Hepatocyte (in vitro differentiated cells): ENCODE measurements at regions not wholly inside any gene's neighbourhood (a gene's known extent, or its start where the extent isn't known, plus 50 kb on each side); places are given as distances from the start of the nearest gene placed in this dataset.

ENCODE experiments used
- DNase-seq: peaks from one replicate; pipeline ENCODE4 v3.0.0-alpha.2; 2016; ENCODE audit warnings: low spot score
- H2AFZ ChIP-seq: fragments of 200-600 bp; sonication (generic); 2 replicates; pipeline ENCODE4 v1.6.0; 2016; ENCODE audit warnings: antibody characterized with exemption, mild to moderate bottlenecking
- H3K27ac ChIP-seq: fragments of 200-600 bp; sonication (generic); 2 replicates; pipeline ENCODE4 v1.5.1; 2016; ENCODE audit warnings: mild to moderate bottlenecking
- H3K27me3 ChIP-seq: fragments of 200-600 bp; sonication (generic); 2 replicates; pipeline ENCODE4 v1.6.1; 2016
- H3K36me3 ChIP-seq: fragments of 200-600 bp; sonication (generic); replicated peaks from 2 replicates; pipeline ENCODE4 v1.5.1; 2016; ENCODE audit warnings: low read depth; ENCODE audit not compliant: insufficient read depth
- H3K4me1 ChIP-seq: fragments of 200-600 bp; sonication (generic); 2 replicates; pipeline ENCODE4 v1.5.1; 2016; ENCODE audit warnings: mild to moderate bottlenecking, moderate library complexity; ENCODE audit not compliant: insufficient read depth
- H3K4me2 ChIP-seq: fragments of 200-600 bp; sonication (generic); 2 replicates; pipeline ENCODE4 v1.6.0; 2016
- H3K4me3 ChIP-seq: fragments of 200-600 bp; sonication (generic); 2 replicates; pipeline ENCODE4 v1.5.1; 2016; ENCODE audit warnings: mild to moderate bottlenecking
- H3K79me2 ChIP-seq: fragments of 200-600 bp; sonication (generic); 2 replicates; pipeline ENCODE4 v1.6.0; 2017; ENCODE audit warnings: mild to moderate bottlenecking
- H3K9me2 ChIP-seq: fragments of 200-600 bp; sonication (generic); replicated peaks from 2 replicates; pipeline ENCODE4 v1.6.0; 2017; ENCODE audit warnings: mild to moderate bottlenecking; ENCODE audit not compliant: insufficient read depth
- H3K9me3 ChIP-seq: fragments of 200-600 bp; sonication (generic); 2 replicates; pipeline ENCODE4 v1.5.1; 2016; ENCODE audit warnings: low read depth, mild to moderate bottlenecking
- H4K20me1 ChIP-seq: fragments of 200-600 bp; sonication (generic); 2 replicates; pipeline ENCODE4 v1.6.0; 2016; ENCODE audit warnings: mild to moderate bottlenecking; ENCODE audit not compliant: insufficient read depth, poor library complexity, severe bottlenecking
- EZH2 ChIP-seq: fragments of 200-600 bp; sonication (generic); IDR thresholded peaks from 2 replicates; pipeline ENCODE4 v1.6.1; 2016; ENCODE audit warnings: antibody characterized with exemption, mild to moderate bottlenecking, borderline replicate concordance
- EZH2phosphoT487 ChIP-seq: fragments of 200-600 bp; sonication (generic); IDR thresholded peaks from one replicate; pipeline ENCODE4 v1.6.1; 2018; ENCODE audit warnings: antibody characterized with exemption, mild to moderate bottlenecking, low read depth, moderate library complexity; ENCODE audit not compliant: unreplicated experiment, severe bottlenecking
- WGBS: methylation state at CpG from one replicate; pipeline ENCODE4 v1.1.6; 2016; ENCODE audit warnings: low lambda C conversion rate; ENCODE audit errors: missing lambda C conversion rate; 5-methylcytosine and 5-hydroxymethylcytosine counted together
- TF ChIP-seq, protein P1 (sequence below): fragments of 200-600 bp; sonication (generic); IDR thresholded peaks from 2 replicates; pipeline ENCODE4 v1.5.1; 2016; ENCODE audit warnings: antibody characterized with exemption, mild to moderate bottlenecking; ENCODE audit not compliant: poor library complexity

DNA sequence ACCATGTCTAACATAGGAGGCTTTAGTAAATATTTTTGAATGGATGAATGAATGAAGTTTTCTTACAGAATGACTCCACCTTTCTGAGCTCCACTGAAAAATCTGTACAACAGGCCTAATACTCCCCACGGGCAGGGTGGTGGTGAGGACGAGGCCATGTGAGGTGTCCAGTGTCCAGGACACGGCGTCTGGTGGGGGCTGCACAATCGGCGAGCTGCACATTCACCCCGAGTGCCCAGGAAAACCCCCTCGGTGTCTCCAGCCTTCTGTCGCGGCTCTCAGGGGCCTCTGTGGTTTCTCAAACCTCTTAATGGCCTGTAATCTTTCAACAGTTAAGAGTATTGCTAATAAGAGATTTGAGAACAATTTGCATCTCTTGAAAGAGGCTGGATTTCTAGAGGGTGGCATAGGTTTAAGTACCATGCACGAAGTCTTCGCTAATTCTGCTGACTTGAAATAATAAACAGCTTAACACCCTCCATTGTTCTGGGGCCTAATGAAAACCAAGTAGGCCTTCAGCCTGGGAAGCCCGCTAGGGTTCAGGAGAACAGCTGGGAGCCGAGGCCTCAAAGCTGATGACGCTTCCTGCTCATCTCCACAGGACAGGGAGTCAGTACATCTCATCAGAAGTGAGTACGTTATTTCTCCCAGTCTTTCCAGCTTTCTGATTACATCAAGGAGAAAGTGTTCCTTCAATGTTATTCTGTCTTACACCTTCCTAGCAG, 304.6 kb upstream of the FOXF1 start:
- WGBS, result 66% methylated on average over 16 of the region's 16 CpGs
- Histone ChIP-seq H3K9me3 (no peaks in the 10 kb centered on the region), H3K9me2 (no peaks in the 10 kb centered on the region), H3K27me3 (no peaks in the 10 kb centered on the region), H3K79me2 (no peaks in the 10 kb centered on the region), H2AFZ (no peak overlapping the region), H3K27ac (no peak overlapping the region), H3K4me1 (peaks cover 14% of the 10 kb centered on the region), H3K4me2 (no peak overlapping the region), H3K36me3 (no peaks in the 10 kb centered on the region), H3K4me3 (no peak overlapping the region), H4K20me1 (no peaks in the 10 kb centered on the region)
- TF ChIP-seq, protein P1, sequence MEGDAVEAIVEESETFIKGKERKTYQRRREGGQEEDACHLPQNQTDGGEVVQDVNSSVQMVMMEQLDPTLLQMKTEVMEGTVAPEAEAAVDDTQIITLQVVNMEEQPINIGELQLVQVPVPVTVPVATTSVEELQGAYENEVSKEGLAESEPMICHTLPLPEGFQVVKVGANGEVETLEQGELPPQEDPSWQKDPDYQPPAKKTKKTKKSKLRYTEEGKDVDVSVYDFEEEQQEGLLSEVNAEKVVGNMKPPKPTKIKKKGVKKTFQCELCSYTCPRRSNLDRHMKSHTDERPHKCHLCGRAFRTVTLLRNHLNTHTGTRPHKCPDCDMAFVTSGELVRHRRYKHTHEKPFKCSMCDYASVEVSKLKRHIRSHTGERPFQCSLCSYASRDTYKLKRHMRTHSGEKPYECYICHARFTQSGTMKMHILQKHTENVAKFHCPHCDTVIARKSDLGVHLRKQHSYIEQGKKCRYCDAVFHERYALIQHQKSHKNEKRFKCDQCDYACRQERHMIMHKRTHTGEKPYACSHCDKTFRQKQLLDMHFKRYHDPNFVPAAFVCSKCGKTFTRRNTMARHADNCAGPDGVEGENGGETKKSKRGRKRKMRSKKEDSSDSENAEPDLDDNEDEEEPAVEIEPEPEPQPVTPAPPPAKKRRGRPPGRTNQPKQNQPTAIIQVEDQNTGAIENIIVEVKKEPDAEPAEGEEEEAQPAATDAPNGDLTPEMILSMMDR, result no peak
- TF ChIP-seq EZH2 (no peak), EZH2phosphoT487 (no peak)
- DNase-seq, result no peak

DNA sequence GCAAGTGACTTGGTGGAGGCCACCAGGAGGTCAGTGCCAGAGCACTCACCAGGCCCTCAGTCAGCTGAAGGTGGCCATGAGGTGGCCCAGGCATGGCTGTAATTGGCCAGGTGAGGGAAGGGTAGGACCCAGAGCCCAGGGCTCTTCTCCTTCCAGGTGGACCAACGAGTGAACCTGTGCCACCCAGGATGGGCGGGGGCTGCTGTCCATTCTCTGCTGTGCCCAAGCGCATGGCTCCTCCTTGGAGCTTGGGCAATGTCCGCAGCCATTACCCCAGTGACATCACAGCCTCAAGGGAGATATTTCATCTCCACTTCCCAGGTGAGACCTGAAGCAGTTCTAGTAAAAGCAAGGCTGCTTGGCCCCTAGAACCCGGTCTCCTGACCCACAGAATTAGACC, 303.0 kb upstream of the FOXF1 start:
- Histone ChIP-seq H4K20me1 (no peaks in the 10 kb centered on the region), H3K9me2 (no peaks in the 10 kb centered on the region), H3K9me3 (no peaks in the 10 kb centered on the region), H3K4me1 (no peaks in the 10 kb centered on the region), H2AFZ (no peak overlapping the region), H3K36me3 (no peaks in the 10 kb centered on the region), H3K27me3 (no peaks in the 10 kb centered on the region), H3K79me2 (no peaks in the 10 kb centered on the region), H3K27ac (no peak overlapping the region), H3K4me3 (no peak overlapping the region), H3K4me2 (no peak overlapping the region)
- DNase-seq, result no peak
- TF ChIP-seq, protein P1, result no peak
- TF ChIP-seq EZH2 (no peak), EZH2phosphoT487 (no peak)
- whole genome bisulfite sequencing, result 91% methylated on average over 5 of the region's 5 CpGs

GRCh38 chr16:86209202-86209601, 301.1 kb upstream of the FOXF1 start:
- 76% methylated on average over 2 of the region's 2 CpGs for WGBS
- no peaks in the 10 kb centered on the region for H3K27me3 ChIP-seq
- TF ChIP-seq EZH2 (no peak), EZH2phosphoT487 (no peak)
- TF ChIP-seq, protein P1, result no peak
- H3K36me3 ChIP-seq, result no peaks in the 10 kb centered on the region
- no peak for DNase-seq
- H3K4me2 ChIP-seq, result no peak overlapping the region
- H3K79me2 ChIP-seq, result no peaks in the 10 kb centered on the region
- H3K9me3 ChIP-seq, result no peaks in the 10 kb centered on the region
- no peaks in the 10 kb centered on the region for H4K20me1 ChIP-seq
- no peak overlapping the region for H2AFZ ChIP-seq
- no peaks in the 10 kb centered on the region for H3K4me1 ChIP-seq
- no peak overlapping the region for H3K4me3 ChIP-seq
- no peaks in the 10 kb centered on the region for H3K9me2 ChIP-seq
- H3K27ac ChIP-seq, result no peak overlapping the region
